Small intestine (tissue), 7 donors: ENCODE measurements at regions not wholly inside any gene's neighbourhood (a gene's known extent, or its start where the extent isn't known, plus 50 kb on each side); places are given as distances from the start of the nearest gene placed in this dataset.

Experiments
- DNase-seq, 2 donors: peaks; one replicate each; pipeline versions ENCODE4 v3.0.0 to v3.0.0-alpha.2; 2013
- FAIRE-seq: peaks from 2 replicates; lab custom pipeline; 2012; peaks lifted over from hg19 to GRCh38; lab: Jason Lieb, UNC
- H3K27ac ChIP-seq, 3 donors: one replicate each; pipeline ENCODE4 v1.5.1; 2013; ENCODE audit warnings: low read length in 2 of 3, mild to moderate bottlenecking in 2 of 3, control low read depth in 1 of 3, inconsistent platforms in 1 of 3, low read depth in 1 of 3, moderate library complexity in 1 of 3
- H3K27me3 ChIP-seq, 3 donors: one replicate each; pipeline ENCODE4 v1.6.1; 2013; ENCODE audit warnings: low read length in 3 of 3, inconsistent platforms in 1 of 3; ENCODE audit not compliant: control insufficient read depth in 3 of 3, insufficient read depth in 3 of 3
- H3K36me3 ChIP-seq, 3 donors: one replicate each; pipeline ENCODE4 v1.6.1; 2013; ENCODE audit warnings: low read length in 3 of 3, inconsistent platforms in 1 of 3, low read depth in 1 of 3, mild to moderate bottlenecking in 1 of 3, moderate library complexity in 1 of 3; ENCODE audit not compliant: control insufficient read depth in 3 of 3, insufficient read depth in 2 of 3
- H3K4me1 ChIP-seq, 3 donors: one replicate each; pipeline ENCODE4 v1.6.1; 2013; ENCODE audit warnings: low read length in 2 of 3, inconsistent platforms in 1 of 3, low read depth in 1 of 3, mild to moderate bottlenecking in 1 of 3, moderate library complexity in 1 of 3; ENCODE audit not compliant: control insufficient read depth in 3 of 3, insufficient read depth in 2 of 3
- H3K4me3 ChIP-seq, 3 donors: one replicate each; pipeline ENCODE4 v1.5.1; 2013; ENCODE audit warnings: low read length in 3 of 3, control low read depth in 1 of 3, inconsistent platforms in 1 of 3, low read depth in 1 of 3, mild to moderate bottlenecking in 1 of 3, moderate library complexity in 1 of 3
- H3K9me3 ChIP-seq, 2 donors: one replicate each; pipeline ENCODE4 v1.6.1; 2013; ENCODE audit warnings: low read depth in 1 of 2, low read length in 1 of 2; ENCODE audit not compliant: control insufficient read depth in 2 of 2, insufficient read depth in 1 of 2
- WGBS, 3 donors: extraction: QIAGEN DNeasy Blood & Tissue Kit; methylation state at CpG; one replicate each; pipeline ENCODE4 v1.1.7; 2013; 5-methylcytosine and 5-hydroxymethylcytosine counted together
- donor health status: healthy with polysubstance abuse.
- donor health status: control.
- donor health status: control.
- donor health status: Bipolar disorder and iron deficiency.
- donor health status: healthy.

DNA sequence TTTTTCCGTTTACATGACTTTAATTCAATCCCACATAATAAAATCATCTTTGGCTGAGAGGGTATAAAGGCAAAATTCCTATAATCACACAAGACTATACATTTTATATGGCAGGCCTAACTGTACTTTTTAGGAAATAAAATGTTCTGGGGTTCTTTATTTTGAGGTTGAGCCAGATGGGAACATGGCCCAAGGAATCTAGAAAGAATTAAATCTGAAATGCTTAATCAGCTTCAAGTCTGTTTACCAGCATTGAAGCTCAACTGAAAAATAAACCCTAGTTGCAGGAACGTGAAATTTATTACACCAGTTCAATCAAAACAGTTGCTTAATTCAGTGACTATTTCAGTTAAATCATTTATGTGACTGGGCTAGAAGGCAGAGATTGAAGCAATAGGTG, 191.0 kb upstream of the BTG1 start:
- H3K27ac ChIP-seq, result no peak overlapping the region

DNA sequence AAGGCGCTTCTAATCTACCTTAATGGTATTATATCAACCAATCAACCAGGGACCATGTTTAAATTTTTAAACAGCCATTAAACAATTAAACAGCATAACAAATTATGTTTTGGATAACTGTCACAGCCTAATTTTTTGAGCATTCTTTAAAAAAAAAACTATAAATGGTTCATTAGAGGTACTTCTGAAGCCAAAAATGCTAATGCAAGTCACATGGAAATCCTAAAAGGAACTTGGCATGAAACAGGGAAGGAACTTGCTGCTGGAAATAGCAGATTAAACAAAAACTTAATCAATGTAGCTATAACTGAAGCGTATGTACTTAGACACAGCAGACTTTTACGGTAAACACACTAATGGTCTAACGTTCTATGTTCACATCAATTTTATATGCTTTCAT, 190.2 kb upstream of the BTG1 start:
- no peak overlapping the region for H3K27ac ChIP-seq
- H3K4me3 ChIP-seq, result no peak overlapping the region
- FAIRE-seq, result no peak
- DNase-seq, result no peak
- H3K36me3 ChIP-seq, result no peaks in the 10 kb centered on the region
- H3K9me3 ChIP-seq, result no peaks in the 10 kb centered on the region
- no peaks in the 10 kb centered on the region for H3K27me3 ChIP-seq
- 71 to 87% (median 75%) methylated on average over 4 of the region's 4 CpGs for WGBS, 3 donors
- H3K4me1 ChIP-seq, result peaks cover 0 to 6% (median 0%) of the 10 kb centered on the region in 3 donors

More for the DNA sequence above, 191.0 kb upstream of the BTG1 start:
- 67 to 73% (median 70%) methylated on average over 2 of the region's 2 CpGs for WGBS, 3 donors
- DNase-seq (no peak), FAIRE-seq (no peak)
- no peaks in the 10 kb centered on the region for H3K27me3 ChIP-seq
- no peaks in the 10 kb centered on the region for H3K9me3 ChIP-seq
- no peaks in the 10 kb centered on the region for H3K36me3 ChIP-seq
- no peak overlapping the region for H3K4me3 ChIP-seq
- peaks cover 0 to 10% (median 0%) of the 10 kb centered on the region in 3 donors for H3K4me1 ChIP-seq

DNA sequence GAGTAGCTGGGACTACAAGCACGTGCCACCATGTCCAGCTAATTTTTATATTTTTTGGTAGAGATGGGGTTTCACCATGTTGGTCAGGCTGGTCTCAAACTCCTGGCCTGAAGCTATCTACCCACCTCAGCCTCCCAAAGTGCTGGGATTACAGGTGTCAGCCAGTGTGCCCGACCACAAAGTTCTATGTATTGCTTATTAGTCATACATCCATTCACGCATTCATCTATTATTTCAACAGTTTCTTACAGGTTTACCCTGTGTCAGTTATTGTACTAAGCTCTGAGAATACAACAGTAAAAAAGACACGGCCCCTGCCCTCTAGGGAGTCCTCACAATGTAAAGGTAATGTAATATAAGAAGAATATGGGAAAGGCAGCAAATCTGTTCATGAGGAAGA, 188.9 kb upstream of the BTG1 start:
- Histone ChIP-seq H3K36me3 (no peaks in the 10 kb centered on the region), H3K27ac (no peak overlapping the region), H3K4me3 (no peak overlapping the region), H3K4me1 (peaks cover 0 to 3% (median 0%) of the 10 kb centered on the region in 3 donors), H3K9me3 (no peaks in the 10 kb centered on the region), H3K27me3 (no peaks in the 10 kb centered on the region)
- whole genome bisulfite sequencing, 3 donors, result 92 to 94% (median 93%) methylated on average over 4 of the region's 4 CpGs
- DNase-seq (no peak), FAIRE-seq (no peak)

DNA sequence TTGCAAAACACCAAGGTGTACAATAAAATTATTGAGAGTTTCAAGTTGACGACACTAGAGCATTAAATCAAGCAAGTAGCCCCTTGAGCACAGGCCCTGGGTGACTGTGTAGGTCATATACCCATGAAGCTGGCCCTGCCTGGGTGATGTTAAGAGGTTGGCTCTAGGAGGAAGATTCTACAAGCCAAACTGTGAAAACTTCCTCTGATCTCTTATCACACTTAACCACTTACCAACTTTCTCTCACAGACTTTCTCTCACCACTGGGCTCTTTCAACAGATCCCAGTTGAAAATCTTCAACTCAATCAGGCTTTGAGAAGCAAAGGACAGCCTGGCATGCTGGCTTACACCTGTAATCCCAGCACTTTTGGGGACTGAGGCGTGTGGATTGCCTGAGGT, 186.9 kb upstream of the BTG1 start:
- no peak overlapping the region for H3K4me3 ChIP-seq
- H3K27ac ChIP-seq, result no peak overlapping the region
- H3K27me3 ChIP-seq, result no peaks in the 10 kb centered on the region
- peaks cover 0 to 3% (median 0%) of the 10 kb centered on the region in 3 donors for H3K4me1 ChIP-seq
- no peaks in the 10 kb centered on the region for H3K9me3 ChIP-seq
- DNase-seq (no peak), FAIRE-seq (no peak)
- no peaks in the 10 kb centered on the region for H3K36me3 ChIP-seq
- 85 to 98% (median 96%) methylated on average over 2 of the region's 2 CpGs for WGBS, 3 donors

DNA sequence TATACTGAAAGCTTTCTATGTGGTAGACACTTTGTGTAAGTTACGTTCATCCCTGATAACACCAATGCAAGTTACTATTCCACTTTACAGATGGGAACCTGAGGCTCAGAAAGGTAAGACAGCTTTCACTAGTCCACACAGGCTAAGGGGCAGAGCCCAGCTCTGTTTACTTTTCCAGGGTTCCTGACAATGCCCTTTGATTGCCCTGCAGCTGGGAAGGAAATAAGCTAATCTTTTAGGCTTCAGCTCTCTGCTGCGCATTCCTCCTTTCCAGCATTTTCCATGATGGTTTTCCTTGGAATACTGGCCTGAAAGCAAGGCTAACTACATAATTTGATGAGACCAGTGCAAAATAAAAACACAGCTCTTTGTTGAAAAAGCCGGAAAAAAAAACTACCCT, 185.7 kb upstream of the BTG1 start:
- FAIRE-seq, result no peak
- no peaks in the 10 kb centered on the region for H3K9me3 ChIP-seq
- peaks cover 0 to 3% (median 0%) of the 10 kb centered on the region in 3 donors for H3K4me1 ChIP-seq
- H3K27ac ChIP-seq, result no peak overlapping the region
- no peaks in the 10 kb centered on the region for H3K27me3 ChIP-seq
- WGBS, 3 donors, result 70 to 85% (median 77%) methylated on average over 3 of the region's 3 CpGs
- DNase-seq, result peak in 1 of 2 donors; percentile 41
- H3K36me3 ChIP-seq, result no peaks in the 10 kb centered on the region
- no peak overlapping the region for H3K4me3 ChIP-seq

DNA sequence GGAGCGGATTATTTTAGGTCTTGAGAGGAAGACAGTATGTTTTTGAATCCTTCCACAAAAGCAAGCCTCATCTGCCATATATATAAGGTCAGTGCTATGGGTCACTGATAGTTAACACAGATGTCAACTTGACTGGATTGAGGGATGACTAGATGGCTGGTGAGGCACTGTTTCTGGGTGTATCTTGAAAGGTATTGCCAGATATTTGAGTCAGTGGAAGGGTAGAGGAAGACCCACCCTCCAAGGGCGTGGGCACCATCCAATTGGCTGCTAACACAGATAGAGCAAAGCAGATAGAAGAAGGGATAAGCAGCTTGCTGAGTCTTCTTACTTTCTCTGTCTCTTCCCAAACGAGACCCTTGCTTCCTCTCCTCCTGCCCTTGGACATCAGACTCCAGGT, 185.0 kb upstream of the BTG1 start:
- 88 to 92% (median 91%) methylated on average over 3 of the region's 3 CpGs for WGBS, 3 donors
- H3K9me3 ChIP-seq, result peaks cover 0 to 1% of the 10 kb centered on the region in 2 donors
- no peak for DNase-seq

DNA sequence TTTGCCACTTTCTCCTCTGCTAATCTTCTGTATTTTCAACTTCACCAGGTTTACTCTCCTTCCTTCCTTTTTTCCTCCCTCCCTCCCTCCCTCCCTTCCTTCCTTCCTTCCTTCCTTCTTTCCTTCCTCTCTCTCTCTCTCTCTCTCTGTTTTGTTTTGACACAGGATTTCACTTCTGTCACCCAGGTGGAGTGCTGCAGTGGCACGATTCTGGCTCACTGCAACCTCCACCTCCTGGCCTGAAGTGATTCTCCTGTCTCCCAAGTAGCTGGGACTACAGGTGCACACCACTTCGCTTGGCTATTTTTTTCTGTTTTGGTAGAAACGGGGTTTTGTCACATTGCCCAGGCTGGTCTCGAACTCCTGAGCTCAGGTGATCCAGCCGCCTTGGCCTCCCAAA, 181.2 kb upstream of the BTG1 start:
- no peak overlapping the region for H3K27ac ChIP-seq
- 89 to 90% (median 90%) methylated on average over 5 of the region's 5 CpGs for WGBS, 3 donors
- no peak for FAIRE-seq
- no peak for DNase-seq
- no peaks in the 10 kb centered on the region for H3K27me3 ChIP-seq
- peaks cover 0 to 3% (median 0%) of the 10 kb centered on the region in 3 donors for H3K4me1 ChIP-seq
- no peaks in the 10 kb centered on the region for H3K36me3 ChIP-seq
- H3K9me3 ChIP-seq, result peaks cover 0 to 9% of the 10 kb centered on the region in 2 donors
- H3K4me3 ChIP-seq, result no peak overlapping the region

More for the DNA sequence above, 185.0 kb upstream of the BTG1 start:
- Histone ChIP-seq H3K4me3 (no peak overlapping the region), H3K36me3 (no peaks in the 10 kb centered on the region), H3K4me1 (peaks cover 0 to 3% (median 0%) of the 10 kb centered on the region in 3 donors), H3K27ac (no peak overlapping the region), H3K27me3 (no peaks in the 10 kb centered on the region)
- no peak for FAIRE-seq

DNA sequence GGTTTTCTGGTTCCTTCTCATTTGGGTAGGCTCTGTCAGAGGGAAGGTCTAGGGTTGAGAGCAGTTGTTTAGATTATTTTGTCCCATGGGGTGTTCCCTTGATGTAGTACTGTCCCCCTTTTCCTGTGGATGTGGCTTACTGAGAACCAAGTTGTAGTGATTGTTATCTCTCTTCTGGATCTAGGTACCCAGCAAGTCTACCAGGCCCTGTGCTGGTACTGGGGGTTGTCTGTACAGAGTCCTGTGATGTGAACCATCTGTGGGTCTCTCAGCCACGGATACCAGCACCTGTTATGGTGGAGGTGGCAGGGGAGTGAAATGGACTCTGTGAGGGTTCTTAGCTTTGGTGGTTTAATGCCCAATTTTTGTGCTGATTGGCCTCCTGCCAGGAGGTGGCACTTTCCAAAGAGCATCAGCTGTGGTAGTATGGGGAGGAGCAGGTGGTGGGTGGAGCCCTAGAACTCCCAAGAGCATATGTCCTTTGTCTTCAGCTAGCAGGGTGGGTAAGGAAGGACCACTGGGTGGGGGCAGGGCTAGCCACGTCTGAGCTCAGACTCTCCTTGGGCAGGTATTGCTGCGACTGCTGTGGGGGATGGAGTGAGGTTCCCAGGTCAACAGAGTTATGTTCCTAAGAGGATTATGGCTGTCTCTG, 179.3 kb upstream of the BTG1 start:
- WGBS, 3 donors, result 84 to 94% (median 92%) methylated on average over 3 of the region's 3 CpGs
- Histone ChIP-seq H3K4me3 (no peak overlapping the region), H3K4me1 (no peaks in the 10 kb centered on the region), H3K27ac (no peak overlapping the region), H3K9me3 (peaks cover 0 to 9% of the 10 kb centered on the region in 2 donors), H3K36me3 (no peaks in the 10 kb centered on the region), H3K27me3 (no peaks in the 10 kb centered on the region)
- FAIRE-seq, result no peak
- no peak for DNase-seq
